ENCODE measurements at regions not wholly inside any gene's neighbourhood (a gene's known extent, or its start where the extent isn't known, plus 50 kb on each side); places are given as distances from the start of the nearest gene placed in this dataset.

GRCh38 chr20:17097603-17098002 is 129.2 kb upstream of the PCSK2 start:
- DNase-seq (ENCODE audit: extremely low spot score), result no peak
- TF ChIP-seq CTCF (IDR thresholded peaks at IDR 0.05; ENCODE audit: control extremely low read depth, extremely low read depth, low read depth, missing control alignments), result no peak
- ChIA-PET POLR2A (no interaction called here), CTCF (interaction anchor here (1.1 to 1.7 kb wide), 2 partner anchors 9 kb away, joined by 3 read pairs; no protein-coding TSS in a partner anchor)

GRCh38 chr20:17100506-17100905 is 126.3 kb upstream of the PCSK2 start:
- ChIA-PET POLR2A (no interaction called here), CTCF (no interaction called here)
- DNase-seq (ENCODE audit: extremely low spot score), result no peak
- TF ChIP-seq CTCF (IDR thresholded peaks at IDR 0.05; ENCODE audit: control extremely low read depth, extremely low read depth, low read depth, missing control alignments), result no peak

- no peak for DNase-seq (ENCODE audit: extremely low spot score)
- ChIA-PET POLR2A (no interaction called here), CTCF (interaction anchor here (1.3 kb wide), 1 partner anchor 325 kb away, joined by 3 read pairs; no protein-coding TSS in a partner anchor)
- no peak for TF ChIP-seq CTCF (IDR thresholded peaks at IDR 0.05; ENCODE audit: control extremely low read depth, extremely low read depth, low read depth, missing control alignments)
Measured at GRCh38 chr20:17107127-17107526, 119.7 kb upstream of the PCSK2 start.

- no peak for DNase-seq (ENCODE audit: extremely low spot score)
- ChIA-PET CTCF (interaction anchor here (1.3 kb wide), 1 partner anchor 21 kb away, joined by 3 read pairs; no protein-coding TSS in a partner anchor), POLR2A (no interaction called here)
- no peak for TF ChIP-seq CTCF (IDR thresholded peaks at IDR 0.05; ENCODE audit: control extremely low read depth, extremely low read depth, low read depth, missing control alignments)
Measured at GRCh38 chr20:17108896-17109295, 117.9 kb upstream of the PCSK2 start.

- ChIA-PET POLR2A (no interaction called here), CTCF (interaction anchor here (1.3 kb wide), 1 partner anchor 22 kb away, joined by 3 read pairs; no protein-coding TSS in a partner anchor)
- TF ChIP-seq CTCF (IDR thresholded peaks at IDR 0.05; ENCODE audit: control extremely low read depth, extremely low read depth, low read depth, missing control alignments), result no peak
- DNase-seq (ENCODE audit: extremely low spot score), result no peak
Measured at GRCh38 chr20:17109307-17109706, 117.5 kb upstream of the PCSK2 start.

- CTCF ChIA-PET, result no interaction called here
- TF ChIP-seq CTCF (IDR thresholded peaks at IDR 0.05; ENCODE audit: control extremely low read depth, extremely low read depth, low read depth, missing control alignments), result no peak
- POLR2A ChIA-PET, result no interaction called here
- no peak for DNase-seq (ENCODE audit: extremely low spot score)
Measured at GRCh38 chr20:17128206-17128605, 98.6 kb upstream of the PCSK2 start.

- ChIA-PET CTCF (no interaction called here), POLR2A (no interaction called here)
- no peak for TF ChIP-seq CTCF (IDR thresholded peaks at IDR 0.05; ENCODE audit: control extremely low read depth, extremely low read depth, low read depth, missing control alignments)
- DNase-seq (ENCODE audit: extremely low spot score), result no peak
Measured at GRCh38 chr20:17129089-17129488, 97.8 kb upstream of the PCSK2 start.

Measured in GM10248 (cell line).